DOHH2 (cell line): ENCODE measurements at regions not wholly inside any gene's neighbourhood (a gene's known extent, or its start where the extent isn't known, plus 50 kb on each side); places are given as distances from the start of the nearest gene placed in this dataset.

Experiments used
- H3F3A ChIP-seq: fragments of 200-600 bp; sonication (generic), shearing (Covaris generic); 2 replicates; pipeline ENCODE4 v1.6.0; 2016; ENCODE audit warnings: antibody characterized with exemption, mild to moderate bottlenecking; ENCODE audit not compliant: control insufficient read depth, insufficient read depth
- H3K27ac ChIP-seq: fragments of 200-600 bp; sonication (generic); 2 replicates; pipeline ENCODE4 v1.5.1; 2014; ENCODE audit warnings: low read depth, mild to moderate bottlenecking, low read length, moderate library complexity
- H3K27me3 ChIP-seq: fragments of 200-600 bp; sonication (generic); 2 replicates; pipeline ENCODE4 v1.6.1; 2014; ENCODE audit warnings: mild to moderate bottlenecking, low read length, mixed read lengths; ENCODE audit not compliant: control insufficient read depth
- H3K36me3 ChIP-seq: fragments of 200-600 bp; sonication (generic); 2 replicates; pipeline ENCODE4 v1.6.1; 2014; ENCODE audit warnings: mild to moderate bottlenecking, low read length, moderate library complexity, mixed read lengths; ENCODE audit not compliant: control insufficient read depth
- H3K4me1 ChIP-seq: fragments of 200-600 bp; sonication (generic); 2 replicates; pipeline ENCODE4 v1.6.1; 2014; ENCODE audit warnings: mild to moderate bottlenecking, low read length, mixed read lengths; ENCODE audit not compliant: control insufficient read depth
- H3K4me2 ChIP-seq: fragments of 200-600 bp; sonication (generic); 2 replicates; pipeline ENCODE4 v1.6.0; 2014; ENCODE audit warnings: mild to moderate bottlenecking, low read length, moderate library complexity
- H3K4me3 ChIP-seq: fragments of 200-600 bp; sonication (generic); 2 replicates; pipeline ENCODE4 v1.5.1; 2014; ENCODE audit warnings: mild to moderate bottlenecking, low read length, mixed read lengths
- H3K79me2 ChIP-seq: fragments of 200-600 bp; sonication (generic); 2 replicates; pipeline ENCODE4 v1.6.1; 2014; ENCODE audit warnings: mild to moderate bottlenecking, low read length, mixed read lengths; ENCODE audit not compliant: control insufficient read depth
- H3K9me2 ChIP-seq: fragments of 200-600 bp; sonication (generic); replicated peaks from 2 replicates; pipeline ENCODE4 v1.6.1; 2014; ENCODE audit warnings: mild to moderate bottlenecking, low read length, mixed read lengths; ENCODE audit not compliant: control insufficient read depth
- H3K9me3 ChIP-seq: fragments of 200-600 bp; sonication (generic); 2 replicates; pipeline ENCODE4 v1.6.1; 2014; ENCODE audit warnings: antibody characterized with exemption, low read length, mixed read lengths; ENCODE audit not compliant: control insufficient read depth, insufficient read depth
- H4K20me1 ChIP-seq: fragments of 200-600 bp; sonication (generic); 2 replicates; pipeline ENCODE4 v1.6.0; 2014; ENCODE audit warnings: low read depth, mild to moderate bottlenecking, antibody characterized with exemption, low read length, moderate library complexity; ENCODE audit not compliant: control insufficient read depth, insufficient read depth
- CTCF ChIP-seq: fragments of 200-600 bp; sonication (generic); IDR thresholded peaks from one replicate; pipeline ENCODE4 v1.5.1; 2014; ENCODE audit warnings: antibody characterized with exemption, mild to moderate bottlenecking, low read depth, low read length; ENCODE audit not compliant: poor library complexity, severe bottlenecking
- EZH2phosphoT487 ChIP-seq: fragments of 200-600 bp; sonication (generic); IDR thresholded peaks from 2 replicates; pipeline ENCODE4 v1.6.1; 2017; ENCODE audit warnings: borderline replicate concordance, mild to moderate bottlenecking, antibody characterized with exemption, low read length, moderate library complexity, mixed read lengths

GRCh38 chr4:4962928-4963327 lies 56.3 kb downstream of the CYTL1 start:
- Histone ChIP-seq H4K20me1 (no peaks in the 10 kb centered on the region), H3K27me3 (no peaks in the 10 kb centered on the region), H3K36me3 (no peaks in the 10 kb centered on the region), H3K9me2 (no peaks in the 10 kb centered on the region), H3K9me3 (peaks cover 21% of the 10 kb centered on the region; the same call in 1 of the 2 replicates), H3K4me3 (no peak overlapping the region), H3K79me2 (no peaks in the 10 kb centered on the region), H3F3A (no peaks in the 10 kb centered on the region), H3K27ac (no peak overlapping the region), H3K4me1 (no peaks in the 10 kb centered on the region), H3K4me2 (no peak overlapping the region)
- TF ChIP-seq CTCF: no peak
- no peak for TF ChIP-seq EZH2phosphoT487
